Coronary artery (tissue), 2 donors: ENCODE measurements at regions not wholly inside any gene's neighbourhood (a gene's known extent, or its start where the extent isn't known, plus 50 kb on each side); places are given as distances from the start of the nearest gene placed in this dataset.

Source experiments
- DNase-seq: peaks from one replicate; pipeline ENCODE4 v3.0.0-alpha.2; 2017; ENCODE audit warnings: low spot score
- H3K27ac ChIP-seq, 2 donors: fragments of 200-600 bp; sonication (generic); one replicate each; pipeline ENCODE4 v1.5.1; 2016 to 2019
- H3K4me3 ChIP-seq: fragments of 200-600 bp; sonication (generic); 2 replicates; pipeline ENCODE4 v1.5.1; 2016; ENCODE audit warnings: mild to moderate bottlenecking, moderate library complexity
- TF ChIP-seq, protein P1 (sequence below): fragments of 200-600 bp; sonication (generic); IDR thresholded peaks from one replicate; pipeline ENCODE4 v1.5.1; 2019; ENCODE audit warnings: antibody characterized with exemption

DNA sequence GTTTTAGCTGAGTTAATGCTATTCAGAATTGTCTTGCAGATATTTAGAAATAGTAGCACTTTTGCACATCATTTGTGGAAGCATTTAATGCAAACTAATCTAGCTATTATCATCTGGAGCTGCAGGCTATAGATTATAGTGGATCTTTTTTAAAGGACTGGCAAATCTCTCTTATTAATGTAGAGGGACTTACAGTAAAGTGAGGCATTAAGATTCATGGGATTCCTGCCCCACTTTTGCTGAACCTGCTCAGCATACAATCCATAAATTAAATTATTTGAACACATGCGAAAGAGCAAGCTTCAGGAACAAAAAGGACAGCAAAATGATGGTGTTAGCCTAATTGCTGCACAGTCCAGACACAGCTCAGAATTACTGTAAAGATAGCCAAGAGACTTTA is 477.7 kb downstream of the DCDC2C start:
- Histone ChIP-seq H3K4me3 (no peak overlapping the region), H3K27ac (no peak overlapping the region)
- DNase-seq = no peak
- TF ChIP-seq, protein P1, sequence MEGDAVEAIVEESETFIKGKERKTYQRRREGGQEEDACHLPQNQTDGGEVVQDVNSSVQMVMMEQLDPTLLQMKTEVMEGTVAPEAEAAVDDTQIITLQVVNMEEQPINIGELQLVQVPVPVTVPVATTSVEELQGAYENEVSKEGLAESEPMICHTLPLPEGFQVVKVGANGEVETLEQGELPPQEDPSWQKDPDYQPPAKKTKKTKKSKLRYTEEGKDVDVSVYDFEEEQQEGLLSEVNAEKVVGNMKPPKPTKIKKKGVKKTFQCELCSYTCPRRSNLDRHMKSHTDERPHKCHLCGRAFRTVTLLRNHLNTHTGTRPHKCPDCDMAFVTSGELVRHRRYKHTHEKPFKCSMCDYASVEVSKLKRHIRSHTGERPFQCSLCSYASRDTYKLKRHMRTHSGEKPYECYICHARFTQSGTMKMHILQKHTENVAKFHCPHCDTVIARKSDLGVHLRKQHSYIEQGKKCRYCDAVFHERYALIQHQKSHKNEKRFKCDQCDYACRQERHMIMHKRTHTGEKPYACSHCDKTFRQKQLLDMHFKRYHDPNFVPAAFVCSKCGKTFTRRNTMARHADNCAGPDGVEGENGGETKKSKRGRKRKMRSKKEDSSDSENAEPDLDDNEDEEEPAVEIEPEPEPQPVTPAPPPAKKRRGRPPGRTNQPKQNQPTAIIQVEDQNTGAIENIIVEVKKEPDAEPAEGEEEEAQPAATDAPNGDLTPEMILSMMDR = no peak

DNA sequence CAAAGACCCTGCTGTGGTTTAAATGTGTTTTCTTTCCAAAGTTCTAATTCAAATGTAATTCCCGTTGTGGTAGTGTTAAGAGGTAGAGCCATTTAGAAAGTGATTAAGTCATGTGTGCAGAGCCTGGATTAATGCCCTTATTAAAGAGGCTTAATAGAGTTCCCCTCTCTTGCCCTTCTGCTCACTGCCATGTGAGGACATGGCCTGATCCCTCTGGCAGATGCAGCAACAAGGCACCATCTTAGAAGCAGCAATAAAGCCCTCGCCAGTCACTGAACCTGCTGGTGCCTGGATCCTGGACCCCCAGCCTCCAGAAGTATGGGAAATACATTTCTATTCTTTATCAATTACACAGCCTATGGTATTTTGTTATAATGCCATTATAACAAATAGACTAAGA is 485.2 kb downstream of the DCDC2C start:
- H3K27ac ChIP-seq = no peak overlapping the region
- H3K4me3 ChIP-seq = no peak overlapping the region
- TF ChIP-seq, protein P1 = no peak
- no peak for DNase-seq

DNA sequence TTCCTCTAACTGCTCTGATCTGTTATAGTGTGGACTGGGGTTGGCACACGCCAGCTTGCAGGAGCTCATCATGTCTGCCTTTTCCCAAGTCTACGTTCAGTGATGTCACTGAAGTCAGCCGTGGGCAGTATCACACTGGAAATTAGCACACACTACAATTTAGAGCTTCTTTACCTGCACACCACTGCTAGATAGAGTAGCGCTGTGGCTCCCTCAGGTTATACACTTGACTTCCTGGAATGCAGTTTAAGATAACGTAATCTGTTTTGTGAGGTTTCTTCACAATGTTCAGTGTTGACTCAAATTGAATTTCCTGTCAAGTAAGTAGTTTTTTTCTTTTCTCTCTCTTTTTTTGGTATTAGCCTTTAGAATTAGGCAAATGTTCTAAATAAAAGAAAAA is 487.2 kb downstream of the DCDC2C start:
- no peak for DNase-seq
- H3K27ac ChIP-seq = no peak overlapping the region
- H3K4me3 ChIP-seq = no peak overlapping the region
- TF ChIP-seq, protein P1 = no peak

DNA sequence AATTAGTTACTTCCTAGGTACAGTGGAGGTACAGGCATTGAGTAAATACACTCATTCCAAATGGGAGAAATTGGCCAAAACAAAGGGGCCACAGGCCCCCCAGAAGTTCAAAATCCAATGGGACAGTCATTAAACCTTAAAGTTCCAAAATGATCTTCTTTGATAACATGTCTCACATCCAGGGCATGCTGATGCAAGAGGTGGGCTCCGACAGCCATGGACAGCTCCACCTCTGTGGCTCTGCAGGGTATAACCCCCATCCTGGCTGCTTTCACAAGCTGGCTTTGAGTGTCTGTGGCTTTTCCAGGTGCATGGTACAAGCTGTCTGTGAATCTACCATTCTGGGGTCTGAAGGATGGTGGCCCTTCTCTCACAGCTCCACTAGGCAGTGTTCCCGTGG is 488.7 kb downstream of the DCDC2C start:
- Histone ChIP-seq H3K27ac (no peak overlapping the region), H3K4me3 (no peak overlapping the region)
- TF ChIP-seq, protein P1 = no peak
- DNase-seq = no peak

DNA sequence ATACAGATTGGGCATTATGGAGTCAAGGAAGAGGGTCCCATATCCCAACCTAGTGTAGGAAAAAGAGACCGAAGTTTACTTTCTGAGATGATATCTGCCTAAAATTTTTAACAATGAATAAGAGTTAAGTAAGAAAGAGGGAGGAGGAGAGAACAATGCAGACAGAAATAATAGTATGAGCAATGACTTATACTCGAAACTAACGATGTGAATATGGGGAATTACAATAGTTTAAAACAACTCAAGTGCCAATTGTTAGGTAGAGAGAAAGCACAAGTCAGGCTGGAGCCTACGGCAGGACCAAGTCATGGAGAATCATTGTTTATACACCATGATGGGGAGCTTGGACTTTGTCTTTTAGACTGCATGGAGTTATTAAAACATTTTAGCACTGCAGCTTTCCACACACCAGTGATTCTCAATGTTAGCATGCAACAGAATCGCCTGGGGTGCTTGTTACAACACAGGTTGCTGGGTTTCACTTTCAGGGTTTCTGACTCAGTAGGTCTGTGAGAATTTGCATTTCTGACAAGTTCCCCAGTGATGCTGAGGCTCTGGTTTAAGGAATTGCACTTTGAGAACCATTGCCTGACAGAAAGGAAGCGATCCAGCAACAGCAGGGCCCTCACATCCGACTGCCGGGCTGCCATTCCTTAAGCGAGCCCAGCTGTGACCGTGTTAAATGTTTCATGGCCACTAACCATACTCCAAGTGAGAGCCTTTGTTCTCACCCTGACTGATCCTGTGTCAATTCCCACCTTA is 511.2 kb downstream of the DCDC2C start:
- TF ChIP-seq, protein P1 = no peak
- H3K4me3 ChIP-seq = no peak overlapping the region
- H3K27ac ChIP-seq = no peak overlapping the region
- DNase-seq = no peak

DNA sequence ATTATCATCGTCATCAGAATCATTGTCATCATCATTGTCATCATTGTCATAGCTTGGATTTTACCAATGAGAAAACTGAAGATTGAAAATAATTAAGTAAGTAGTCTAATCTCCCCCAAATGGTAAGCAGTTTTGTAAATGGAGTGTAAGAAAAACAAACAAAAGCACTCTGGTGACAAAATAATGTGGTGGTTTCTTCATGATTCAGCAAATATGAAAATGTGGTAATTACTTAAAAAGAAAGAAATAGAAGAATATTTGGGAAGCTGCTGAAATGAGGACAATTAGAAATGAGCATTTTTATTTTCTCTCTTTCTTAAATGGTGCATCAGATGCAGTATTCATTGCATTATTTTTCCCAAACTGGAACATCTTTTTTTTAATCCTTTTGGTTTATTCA is 514.4 kb downstream of the DCDC2C start:
- Histone ChIP-seq H3K4me3 (no peak overlapping the region), H3K27ac (no peak overlapping the region)
- no peak for DNase-seq
- TF ChIP-seq, protein P1 = no peak

DNA sequence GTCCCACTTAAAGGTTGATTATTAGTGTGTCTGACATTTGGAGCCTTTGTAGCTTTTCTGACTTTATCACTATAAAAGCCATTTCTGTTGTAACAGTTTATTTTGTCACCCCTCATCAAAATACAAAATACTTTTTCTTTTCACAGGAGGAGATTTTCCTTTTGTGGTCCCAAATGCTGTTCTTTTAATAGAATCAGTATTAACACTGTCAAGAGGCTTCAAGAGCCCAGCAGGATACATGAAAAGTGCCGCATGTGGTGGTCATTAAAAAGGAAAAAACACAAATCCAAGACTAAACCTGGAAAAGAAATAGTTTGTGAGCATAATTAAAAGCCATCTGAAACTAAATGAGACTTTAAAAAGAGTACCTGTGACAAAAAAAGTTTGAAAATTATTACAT is 515.7 kb downstream of the DCDC2C start:
- Histone ChIP-seq H3K27ac (no peak overlapping the region), H3K4me3 (no peak overlapping the region)
- TF ChIP-seq, protein P1 = no peak
- no peak for DNase-seq
